A673 (cell line): ENCODE measurements at regions not wholly inside any gene's neighbourhood (a gene's known extent, or its start where the extent isn't known, plus 50 kb on each side); places are given as distances from the start of the nearest gene placed in this dataset.
"Not testable (repeated sequence)": the region's sequence is repeated elsewhere in the genome, so short reads cannot be mapped to it uniquely, and the experiment has no call there.

Source experiments
- EZH2 ChIP-seq: fragments of 200-600 bp; sonication (generic); IDR thresholded peaks from 2 replicates; pipeline ENCODE4 v1.6.1; 2017; ENCODE audit warnings: borderline replicate concordance, low read depth, mild to moderate bottlenecking, mixed read lengths, antibody characterized with exemption, low read length; ENCODE audit not compliant: poor library complexity, severe bottlenecking
- TF ChIP-seq, protein P1 (sequence below): fragments of 300-800, 200-600 bp; sonication (generic); conservative IDR thresholded peaks from 2 replicates; pipeline ENCODE4 v1.5.1; 2017; ENCODE audit warnings: low read depth, mild to moderate bottlenecking, antibody characterized with exemption, low read length, moderate library complexity, mixed read lengths

DNA sequence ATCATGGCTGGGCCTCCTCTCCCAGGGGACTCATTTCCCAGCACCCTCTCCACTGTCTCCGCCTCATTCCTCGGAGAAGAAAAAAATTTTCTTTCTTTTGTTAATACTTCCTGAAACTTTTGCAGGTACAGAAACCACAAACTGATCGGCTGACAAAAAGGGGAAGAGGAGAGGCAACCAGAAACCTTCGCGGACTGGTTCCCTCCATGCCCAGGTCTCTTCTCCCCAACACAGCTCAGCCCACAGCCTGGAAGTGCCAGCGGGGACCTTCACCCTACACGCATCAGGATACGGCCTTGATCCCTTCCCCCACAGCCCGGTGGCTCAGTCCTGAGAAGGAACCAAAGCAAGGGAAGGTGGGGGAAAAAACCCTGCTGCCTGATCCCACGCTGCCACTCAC, 788.4 kb downstream of the SPATA31A6 start:
- TF ChIP-seq, protein P1, sequence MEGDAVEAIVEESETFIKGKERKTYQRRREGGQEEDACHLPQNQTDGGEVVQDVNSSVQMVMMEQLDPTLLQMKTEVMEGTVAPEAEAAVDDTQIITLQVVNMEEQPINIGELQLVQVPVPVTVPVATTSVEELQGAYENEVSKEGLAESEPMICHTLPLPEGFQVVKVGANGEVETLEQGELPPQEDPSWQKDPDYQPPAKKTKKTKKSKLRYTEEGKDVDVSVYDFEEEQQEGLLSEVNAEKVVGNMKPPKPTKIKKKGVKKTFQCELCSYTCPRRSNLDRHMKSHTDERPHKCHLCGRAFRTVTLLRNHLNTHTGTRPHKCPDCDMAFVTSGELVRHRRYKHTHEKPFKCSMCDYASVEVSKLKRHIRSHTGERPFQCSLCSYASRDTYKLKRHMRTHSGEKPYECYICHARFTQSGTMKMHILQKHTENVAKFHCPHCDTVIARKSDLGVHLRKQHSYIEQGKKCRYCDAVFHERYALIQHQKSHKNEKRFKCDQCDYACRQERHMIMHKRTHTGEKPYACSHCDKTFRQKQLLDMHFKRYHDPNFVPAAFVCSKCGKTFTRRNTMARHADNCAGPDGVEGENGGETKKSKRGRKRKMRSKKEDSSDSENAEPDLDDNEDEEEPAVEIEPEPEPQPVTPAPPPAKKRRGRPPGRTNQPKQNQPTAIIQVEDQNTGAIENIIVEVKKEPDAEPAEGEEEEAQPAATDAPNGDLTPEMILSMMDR, result not testable (repeated sequence)
- not testable (repeated sequence) for TF ChIP-seq EZH2
